ENCODE measurements at regions not wholly inside any gene's neighbourhood (a gene's known extent, or its start where the extent isn't known, plus 50 kb on each side); places are given as distances from the start of the nearest gene placed in this dataset.

- H3K4me1 Mint-ChIP-seq (ENCODE audit: low read depth, unreplicated experiment): peaks cover 16% of the 10 kb centered on the region
- FAIRE-seq (no peak), DNase-seq (ENCODE audit: low read depth) (no peak)
- no peaks in the 10 kb centered on the region for H3K4me1 ChIP-seq (ENCODE audit: insufficient read depth, low read length)
- H3K27ac ChIP-seq (ENCODE audit: low read depth, low read length): no peak overlapping the region
- no peak overlapping the region for H3K4me3 ChIP-seq (ENCODE audit: insufficient read depth, low read depth, low read length)
- H3K9me3 ChIP-seq (ENCODE audit: insufficient read depth, low read depth, low read length): no peaks in the 10 kb centered on the region
- H3K27me3 Mint-ChIP-seq (ENCODE audit: low read depth, unreplicated experiment): no peaks in the 10 kb centered on the region
- H3K27ac Mint-ChIP-seq (ENCODE audit: unreplicated experiment): no peak overlapping the region
- H3K27me3 ChIP-seq (ENCODE audit: insufficient read depth, low read length): no peaks in the 10 kb centered on the region
- no peaks in the 10 kb centered on the region for H3K9me3 Mint-ChIP-seq (ENCODE audit: unreplicated experiment)
- no peaks in the 10 kb centered on the region for H3K36me3 ChIP-seq (ENCODE audit: insufficient read depth, low read length)
- TF ChIP-seq CTCF (IDR thresholded peaks at IDR 0.05; ENCODE audit: insufficient read depth, low read depth, low read length): no peak
- TF ChIP-seq EZH2 (IDR thresholded peaks at IDR 0.05; ENCODE audit: insufficient read depth, low read length): no peak
- no peaks in the 10 kb centered on the region for H4K20me1 ChIP-seq (ENCODE audit: insufficient read depth, low read length)
- no peak overlapping the region for H2AFZ ChIP-seq (ENCODE audit: low read depth, low read length)
- H3K36me3 Mint-ChIP-seq (ENCODE audit: low read depth, unreplicated experiment): no peaks in the 10 kb centered on the region
- no peak overlapping the region for H3K4me3 Mint-ChIP-seq (ENCODE audit: unreplicated experiment)
- no peak overlapping the region for H3K4me2 ChIP-seq (ENCODE audit: low read length)
- no peaks in the 10 kb centered on the region for H3K79me2 ChIP-seq (ENCODE audit: insufficient read depth, low read length)
- no peak overlapping the region for H3K9ac ChIP-seq (ENCODE audit: low read length)
These were observed 614.3 kb downstream of the ACTL7B start for GRCh38 chr9:108241384-108242073.

GRCh38 chr9:108239696-108240321, 616.0 kb downstream of the ACTL7B start:
- no peaks in the 10 kb centered on the region for H3K9me3 Mint-ChIP-seq (ENCODE audit: unreplicated experiment)

More at GRCh38 chr9:108239696-108240321, 616.0 kb downstream of the ACTL7B start:
- no peak for TF ChIP-seq CTCF (IDR thresholded peaks at IDR 0.05; ENCODE audit: insufficient read depth, low read depth, low read length)
- TF ChIP-seq EZH2 (IDR thresholded peaks at IDR 0.05; ENCODE audit: insufficient read depth, low read length): no peak
- Mint-ChIP-seq H3K36me3 (ENCODE audit: low read depth, unreplicated experiment) (no peaks in the 10 kb centered on the region), H3K4me1 (ENCODE audit: low read depth, unreplicated experiment) (peaks cover 8% of the 10 kb centered on the region), H3K27me3 (ENCODE audit: low read depth, unreplicated experiment) (no peaks in the 10 kb centered on the region), H3K27ac (ENCODE audit: unreplicated experiment) (peak overlapping the region; percentile 84), H3K4me3 (ENCODE audit: unreplicated experiment) (no peak overlapping the region)
- H3K27me3 ChIP-seq (ENCODE audit: insufficient read depth, low read length): no peaks in the 10 kb centered on the region
- H3K4me1 ChIP-seq (ENCODE audit: insufficient read depth, low read length): no peaks in the 10 kb centered on the region
- no peak overlapping the region for H3K4me2 ChIP-seq (ENCODE audit: low read length)
- no peak overlapping the region for H2AFZ ChIP-seq (ENCODE audit: low read depth, low read length)
- no peaks in the 10 kb centered on the region for H3K36me3 ChIP-seq (ENCODE audit: insufficient read depth, low read length)
- H3K4me3 ChIP-seq (ENCODE audit: insufficient read depth, low read depth, low read length): no peak overlapping the region
- no peak for DNase-seq (ENCODE audit: low read depth)
- H3K9me3 ChIP-seq (ENCODE audit: insufficient read depth, low read depth, low read length): no peaks in the 10 kb centered on the region
- H3K27ac ChIP-seq (ENCODE audit: low read depth, low read length): no peak overlapping the region
- H4K20me1 ChIP-seq (ENCODE audit: insufficient read depth, low read length): no peaks in the 10 kb centered on the region
- FAIRE-seq: no peak
- no peaks in the 10 kb centered on the region for H3K79me2 ChIP-seq (ENCODE audit: insufficient read depth, low read length)
- H3K9ac ChIP-seq (ENCODE audit: low read length): no peak overlapping the region

All from astrocyte (in vitro differentiated cells and primary cell).